Activated naive CD8-positive, alpha-beta T cell treated with anti-CD3 and anti-CD28 coated beads, Interleukin-2, amount 50 U/mL, for 24 hours (primary cell): ENCODE measurements at regions not wholly inside any gene's neighbourhood (a gene's known extent, or its start where the extent isn't known, plus 50 kb on each side); places are given as distances from the start of the nearest gene placed in this dataset.

Source experiments
- ATAC-seq: fragments of 150-1000 bp; cut with Tn5 transposase; one replicate; pipeline ENCODE4 v1.10.0; 2021
- DNase-seq: peaks from one replicate; pipeline ENCODE4 v3.0.0; 2021
- H3K27ac Mint-ChIP-seq: one replicate; pipeline ENCODE4 v1.8.0; 2021; ENCODE audit warnings: mild to moderate bottlenecking, mixed read lengths
- H3K27me3 Mint-ChIP-seq: one replicate; pipeline ENCODE4 v1.8.0; 2021; ENCODE audit warnings: mixed read lengths
- H3K36me3 Mint-ChIP-seq: one replicate; pipeline ENCODE4 v1.8.0; 2021; ENCODE audit warnings: low read depth, mixed read lengths
- H3K4me1 Mint-ChIP-seq: one replicate; pipeline ENCODE4 v1.8.0; 2021; ENCODE audit warnings: mixed read lengths
- H3K4me3 Mint-ChIP-seq: one replicate; pipeline ENCODE4 v1.8.0; 2021; ENCODE audit warnings: mild to moderate bottlenecking, moderate library complexity, mixed read lengths
- H3K9me3 Mint-ChIP-seq: one replicate; pipeline ENCODE4 v1.8.0; 2021; ENCODE audit warnings: mixed read lengths

DNA sequence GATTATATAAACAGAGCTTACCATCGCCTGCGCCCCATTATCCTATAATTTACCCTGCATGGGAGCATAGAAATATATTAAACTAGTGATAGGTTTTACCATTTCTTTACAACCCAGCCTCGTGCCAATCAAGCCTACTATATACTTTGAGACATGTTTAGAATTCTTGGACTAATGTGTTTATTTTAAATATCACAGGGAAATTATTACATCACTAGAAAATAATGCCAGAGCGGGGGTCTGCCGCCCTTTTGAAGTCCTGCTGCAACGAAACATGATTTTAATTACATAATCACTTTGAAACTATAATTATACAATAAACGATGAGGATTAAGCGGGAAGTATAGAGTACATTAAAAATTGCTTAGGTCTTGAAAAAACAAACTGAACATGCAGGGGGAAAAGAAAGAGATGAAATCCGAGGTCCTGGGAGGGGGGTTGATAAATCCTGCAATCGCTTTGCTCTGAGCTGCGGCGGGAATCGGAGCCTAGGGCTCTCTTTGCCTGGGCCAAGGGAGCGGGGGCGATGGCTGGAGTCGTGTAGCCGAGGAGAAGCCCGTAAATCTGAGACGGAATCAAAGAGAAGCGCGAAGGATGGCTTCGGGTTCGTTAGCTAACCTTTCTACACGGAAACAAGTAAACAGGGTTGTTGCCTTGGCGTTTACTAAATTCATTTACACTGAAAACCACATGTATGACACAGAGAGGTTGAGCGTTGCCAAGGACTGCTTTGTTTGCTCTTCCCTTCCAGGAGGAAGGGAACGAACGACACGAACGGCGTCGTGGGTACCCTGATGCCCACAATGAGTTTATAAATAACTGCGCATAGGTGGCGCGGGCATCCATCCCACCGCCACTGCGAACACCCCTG lies 127.6 kb downstream of the TMEM174 start:
- Mint-ChIP-seq H3K4me1 (peaks cover 16% of the 10 kb centered on the region), H3K27ac (no peak overlapping the region), H3K27me3 (peaks cover 89% of the 10 kb centered on the region), H3K9me3 (no peaks in the 10 kb centered on the region), H3K4me3 (no peak overlapping the region), H3K36me3 (peaks cover 1% of the 10 kb centered on the region)
- DNase-seq (no peak), ATAC-seq (no peak)

DNA sequence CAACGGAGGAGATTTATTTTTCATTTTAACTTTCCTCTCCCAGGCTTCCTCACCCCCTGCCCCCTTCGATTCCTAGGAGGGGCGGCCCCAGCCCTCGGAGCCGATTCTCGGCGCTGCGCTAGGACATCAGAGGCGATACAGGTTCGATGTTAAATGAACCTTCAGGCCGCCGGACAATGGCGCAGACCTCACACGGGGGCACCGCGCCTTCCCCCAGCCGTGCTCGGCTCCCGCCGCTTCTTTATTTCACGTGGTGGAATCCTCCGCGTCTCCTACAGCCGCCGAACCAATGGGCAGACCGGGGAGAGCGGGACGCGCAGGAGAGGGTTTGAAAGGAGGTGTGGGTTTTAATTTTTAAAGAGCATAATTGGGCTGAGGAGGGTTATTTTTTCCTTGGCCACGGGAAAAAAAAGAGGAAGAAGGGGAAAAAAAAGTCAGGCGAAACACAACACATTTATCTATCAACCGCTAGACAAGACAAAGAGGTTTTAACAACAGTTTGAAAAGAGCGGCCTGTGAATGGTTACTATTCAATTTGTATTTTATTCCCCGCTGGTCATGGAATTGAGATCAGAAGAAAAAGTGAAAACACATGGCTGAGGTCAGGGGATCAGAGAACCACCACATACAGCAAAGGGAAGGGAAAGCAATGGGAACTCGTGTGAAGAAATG lies 126.8 kb downstream of the TMEM174 start:
- Mint-ChIP-seq H3K4me1 (peaks cover 16% of the 10 kb centered on the region), H3K36me3 (peaks cover 1% of the 10 kb centered on the region), H3K27me3 (peaks cover 89% of the 10 kb centered on the region), H3K9me3 (no peaks in the 10 kb centered on the region), H3K4me3 (no peak overlapping the region), H3K27ac (no peak overlapping the region)
- ATAC-seq, result no peak
- DNase-seq, result no peak

DNA sequence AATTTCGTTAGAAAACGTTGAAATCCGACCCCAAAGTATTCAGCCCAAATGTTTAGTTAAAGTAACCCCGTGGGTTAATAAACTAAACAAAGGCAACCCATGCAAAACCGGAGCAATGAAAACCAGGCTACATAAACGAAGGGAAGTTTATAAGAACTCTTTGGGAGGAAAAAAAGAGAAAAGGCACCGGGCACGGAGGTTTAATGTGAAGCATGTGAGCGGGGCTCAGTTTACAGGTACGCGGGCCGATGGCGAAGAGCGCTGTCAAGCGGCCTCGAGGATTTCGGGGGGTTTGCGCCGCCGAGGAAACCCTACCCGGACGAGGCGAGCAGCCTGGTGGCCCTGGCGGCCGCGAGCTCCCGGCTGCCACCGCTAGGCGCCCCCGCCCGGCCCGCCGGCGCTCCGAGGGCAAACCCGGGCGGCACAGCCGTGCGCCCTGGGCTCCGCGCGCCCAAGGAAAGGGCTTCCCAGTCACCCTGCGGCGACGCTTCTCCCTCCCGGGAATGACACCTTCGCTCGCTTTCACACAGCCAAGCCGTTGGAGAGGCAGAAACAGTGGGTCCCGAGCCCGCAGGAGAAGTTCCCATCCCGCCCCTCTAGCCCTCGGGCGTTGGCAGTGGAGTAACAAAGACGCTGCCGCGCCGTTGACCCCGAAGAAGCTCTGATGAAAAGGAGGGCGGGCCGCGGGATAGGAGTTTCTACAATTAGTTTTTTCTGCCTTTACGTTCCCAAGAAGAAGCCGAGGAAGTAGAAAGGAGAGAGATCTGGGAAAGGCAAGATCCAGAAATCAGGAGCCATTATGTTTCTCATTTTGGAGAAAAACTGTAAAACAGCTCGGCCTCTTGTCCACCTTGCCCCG lies 126.0 kb downstream of the TMEM174 start:
- Mint-ChIP-seq H3K27ac (no peak overlapping the region), H3K4me1 (peaks cover 16% of the 10 kb centered on the region), H3K9me3 (no peaks in the 10 kb centered on the region), H3K36me3 (peaks cover 1% of the 10 kb centered on the region), H3K4me3 (no peak overlapping the region), H3K27me3 (peaks cover 89% of the 10 kb centered on the region)
- ATAC-seq (no peak), DNase-seq (no peak)

DNA sequence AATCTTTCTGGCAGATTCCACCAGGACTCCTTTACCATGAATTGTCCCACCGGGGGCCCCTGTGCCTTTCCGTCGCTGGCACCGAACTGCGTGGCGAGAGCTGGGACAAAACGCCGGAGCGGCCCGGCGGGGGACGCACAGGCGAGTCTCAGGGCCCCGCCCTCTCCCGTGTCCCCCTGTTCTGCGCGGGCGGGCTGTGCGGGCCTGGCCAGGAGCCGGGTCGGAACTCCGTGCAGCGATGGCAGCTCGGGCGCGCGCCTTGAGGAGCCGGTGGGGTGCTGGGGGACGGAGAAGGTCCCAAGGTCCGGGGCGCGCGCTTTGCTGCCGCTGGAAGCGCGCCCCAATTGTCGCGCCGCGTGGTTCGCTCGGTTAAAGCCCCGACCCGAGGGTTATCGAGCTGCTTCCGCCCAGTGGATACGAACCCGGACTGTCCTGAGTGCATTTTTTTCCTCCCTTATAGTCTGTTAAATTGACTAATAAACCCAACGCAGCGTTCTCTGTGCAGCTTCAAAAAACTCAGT lies 125.3 kb downstream of the TMEM174 start:
- H3K4me3 Mint-ChIP-seq, result no peak overlapping the region
- H3K27ac Mint-ChIP-seq, result no peak overlapping the region
- no peak for ATAC-seq
- H3K36me3 Mint-ChIP-seq, result peaks cover 1% of the 10 kb centered on the region
- H3K9me3 Mint-ChIP-seq, result no peaks in the 10 kb centered on the region
- no peak for DNase-seq
- H3K27me3 Mint-ChIP-seq, result peaks cover 84% of the 10 kb centered on the region
- H3K4me1 Mint-ChIP-seq, result peaks cover 16% of the 10 kb centered on the region

DNA sequence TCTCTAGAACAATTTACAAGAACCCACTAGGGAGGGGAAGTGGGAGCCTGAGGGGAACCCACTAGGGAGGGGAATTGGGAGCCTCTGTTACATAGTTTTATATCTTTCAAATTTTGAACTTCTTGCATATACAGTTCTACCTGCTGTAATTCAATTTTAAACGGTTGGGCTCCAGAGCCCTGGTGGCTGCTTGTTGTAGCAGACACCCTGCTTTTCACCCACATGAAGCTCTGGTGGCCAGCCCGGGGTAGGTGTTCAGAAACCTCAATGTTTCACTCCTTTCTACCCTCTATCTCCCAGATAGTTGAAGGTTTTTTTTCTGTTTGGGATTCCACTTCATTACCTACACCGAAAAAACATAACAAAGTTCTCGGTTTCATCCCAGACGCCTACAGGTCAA lies 124.4 kb downstream of the TMEM174 start:
- Mint-ChIP-seq H3K4me1 (peaks cover 13% of the 10 kb centered on the region), H3K4me3 (no peak overlapping the region), H3K27me3 (peaks cover 85% of the 10 kb centered on the region), H3K36me3 (no peaks in the 10 kb centered on the region), H3K27ac (no peak overlapping the region), H3K9me3 (no peaks in the 10 kb centered on the region)
- ATAC-seq, result no peak
- no peak for DNase-seq

DNA sequence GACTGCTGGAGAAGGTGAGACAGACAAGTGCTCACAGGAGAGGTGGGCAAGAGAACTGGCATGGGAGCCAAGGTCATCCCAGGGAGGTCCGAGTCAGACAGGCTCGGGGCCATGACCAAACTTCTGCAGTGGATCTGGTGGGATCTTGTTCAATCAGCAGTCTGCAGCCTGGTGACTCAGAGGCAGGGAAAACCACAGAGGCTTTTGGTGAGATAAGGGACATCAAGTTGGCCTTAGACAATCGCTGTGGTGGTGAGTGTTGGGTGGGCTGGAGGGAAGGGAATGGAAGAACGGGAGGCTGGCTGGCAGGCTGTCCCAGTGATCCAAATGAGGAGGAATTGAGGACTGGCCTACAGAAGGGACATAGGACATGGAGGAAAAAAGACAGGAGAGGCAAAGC lies 123.8 kb downstream of the TMEM174 start:
- H3K36me3 Mint-ChIP-seq, result no peaks in the 10 kb centered on the region
- H3K27ac Mint-ChIP-seq, result no peak overlapping the region
- peaks cover 13% of the 10 kb centered on the region for H3K4me1 Mint-ChIP-seq
- ATAC-seq, result no peak
- peaks cover 84% of the 10 kb centered on the region for H3K27me3 Mint-ChIP-seq
- no peak for DNase-seq
- H3K9me3 Mint-ChIP-seq, result no peaks in the 10 kb centered on the region
- no peak overlapping the region for H3K4me3 Mint-ChIP-seq

DNA sequence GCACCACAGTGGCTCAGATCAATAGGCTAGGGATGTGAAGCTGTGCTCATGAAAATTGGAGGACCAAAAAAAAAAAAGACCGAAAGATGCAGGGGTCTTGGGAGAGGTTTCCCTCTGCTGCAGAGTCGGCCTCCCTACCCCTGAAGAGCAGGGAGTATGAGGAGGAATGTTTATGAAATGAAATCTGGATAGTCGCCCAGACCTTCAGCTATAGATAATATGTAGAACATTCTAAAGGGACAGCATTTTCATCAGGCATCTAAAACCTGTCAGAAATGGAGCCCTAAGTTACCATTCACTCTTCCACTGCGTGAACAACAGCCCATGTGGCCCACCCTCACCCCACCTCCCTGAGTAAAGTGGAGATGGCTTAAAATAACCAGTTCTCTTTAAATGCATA lies 122.9 kb downstream of the TMEM174 start:
- Mint-ChIP-seq H3K4me1 (peaks cover 13% of the 10 kb centered on the region), H3K4me3 (no peak overlapping the region), H3K27ac (no peak overlapping the region), H3K9me3 (no peaks in the 10 kb centered on the region), H3K27me3 (peaks cover 80% of the 10 kb centered on the region), H3K36me3 (no peaks in the 10 kb centered on the region)
- no peak for ATAC-seq
- DNase-seq, result no peak

DNA sequence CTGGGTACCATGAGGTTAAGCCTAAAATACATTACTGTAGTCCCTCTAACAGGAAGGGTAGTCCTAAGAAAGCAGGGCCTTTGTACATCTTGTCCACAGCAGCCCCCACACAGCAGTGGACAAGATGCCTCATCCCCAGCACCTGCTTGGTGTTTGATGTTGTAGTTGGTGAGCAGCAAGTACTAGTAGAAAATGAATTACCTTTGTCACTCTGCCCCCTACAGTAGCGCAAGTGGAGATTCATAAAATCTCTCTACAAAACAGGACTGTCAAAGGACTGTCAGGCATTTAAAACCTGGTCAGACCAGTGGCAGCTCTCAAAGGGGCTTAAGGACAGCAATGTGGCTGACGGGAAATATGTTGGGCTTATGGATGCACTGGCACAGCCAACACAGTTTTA lies 122.5 kb downstream of the TMEM174 start:
- no peak for DNase-seq
- Mint-ChIP-seq H3K36me3 (no peaks in the 10 kb centered on the region), H3K4me3 (no peak overlapping the region), H3K9me3 (no peaks in the 10 kb centered on the region), H3K27me3 (peaks cover 80% of the 10 kb centered on the region), H3K27ac (no peak overlapping the region), H3K4me1 (peaks cover 13% of the 10 kb centered on the region)
- no peak for ATAC-seq

DNA sequence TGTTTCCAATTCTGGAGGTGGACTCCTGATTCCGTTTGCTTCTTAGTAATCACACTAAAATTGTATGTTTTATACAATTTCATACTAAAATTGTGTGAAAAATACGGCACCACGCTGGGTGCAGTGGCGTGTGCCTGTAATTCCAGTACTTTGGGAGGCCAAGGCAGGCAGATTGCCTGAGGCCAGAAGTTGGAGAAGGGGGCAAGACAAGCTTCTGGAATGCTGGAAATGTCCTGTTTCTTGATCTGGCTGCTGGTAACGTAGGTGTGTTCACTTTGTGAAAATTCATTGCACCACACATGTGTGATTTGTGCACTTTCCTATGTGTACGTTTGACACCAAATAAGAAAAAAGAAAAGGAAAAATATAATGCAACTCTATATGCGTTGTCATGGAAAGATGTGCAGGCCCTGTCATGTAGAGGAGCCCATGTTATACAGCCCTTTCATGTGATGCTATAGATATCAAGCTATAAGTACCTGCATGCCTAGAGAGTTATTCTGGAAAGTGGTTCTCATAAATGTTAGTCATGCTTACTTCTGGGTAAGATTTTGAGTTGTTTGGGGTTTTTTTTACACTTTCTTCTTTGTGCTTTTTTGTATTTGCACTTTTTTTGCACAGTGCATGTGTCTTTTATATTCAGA lies 119.9 kb downstream of the TMEM174 start:
- Mint-ChIP-seq H3K9me3 (no peaks in the 10 kb centered on the region), H3K27me3 (peaks cover 76% of the 10 kb centered on the region), H3K4me1 (no peaks in the 10 kb centered on the region), H3K36me3 (no peaks in the 10 kb centered on the region), H3K27ac (no peak overlapping the region), H3K4me3 (no peak overlapping the region)
- no peak for ATAC-seq
- DNase-seq, result no peak

DNA sequence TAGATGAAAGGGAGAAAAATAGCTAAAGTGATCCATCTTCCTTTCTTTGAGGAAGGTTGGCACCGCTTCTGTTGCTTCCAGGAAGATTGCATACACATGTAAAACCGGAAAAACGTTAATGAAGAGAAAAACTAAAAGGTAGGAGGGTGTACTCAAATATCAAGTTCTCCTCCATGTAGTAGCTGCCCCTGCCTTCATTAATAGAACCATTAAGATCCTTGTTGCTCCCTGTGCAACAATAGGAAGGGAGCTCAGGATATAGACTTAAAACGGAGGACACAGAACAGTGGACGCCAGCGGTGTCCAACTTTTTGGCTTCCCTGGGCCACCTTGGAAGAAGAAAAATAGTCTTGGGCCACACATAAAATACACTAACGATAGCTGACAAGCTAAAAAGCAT lies 118.9 kb downstream of the TMEM174 start:
- Mint-ChIP-seq H3K4me1 (no peaks in the 10 kb centered on the region), H3K36me3 (no peaks in the 10 kb centered on the region), H3K9me3 (peaks cover 3% of the 10 kb centered on the region), H3K27me3 (peaks cover 66% of the 10 kb centered on the region), H3K27ac (no peak overlapping the region), H3K4me3 (no peak overlapping the region)
- no peak for DNase-seq
- no peak for ATAC-seq

DNA sequence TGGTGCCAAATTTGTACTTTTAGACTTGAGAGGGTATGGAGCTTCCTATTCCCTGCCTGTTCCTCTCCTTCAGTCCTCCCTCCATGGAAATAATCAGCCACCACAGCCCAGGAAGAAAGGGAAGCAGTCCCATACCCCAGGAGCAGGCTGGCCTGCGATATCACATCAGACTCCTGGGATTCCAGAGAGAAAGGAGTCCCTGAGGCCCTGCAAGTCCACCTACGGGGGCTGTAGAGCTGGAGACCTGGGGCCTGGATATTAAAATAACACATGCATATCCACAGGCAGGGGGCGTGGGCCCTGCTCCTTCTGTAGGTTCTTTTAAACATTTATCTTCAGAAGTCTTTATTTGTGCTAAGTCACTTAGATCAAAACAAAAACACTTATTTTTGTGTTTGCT lies 117.2 kb downstream of the TMEM174 start:
- DNase-seq (no peak), ATAC-seq (no peak)
- H3K4me1 Mint-ChIP-seq, result no peaks in the 10 kb centered on the region
- no peak overlapping the region for H3K27ac Mint-ChIP-seq
- peaks cover 3% of the 10 kb centered on the region for H3K9me3 Mint-ChIP-seq
- no peaks in the 10 kb centered on the region for H3K36me3 Mint-ChIP-seq
- no peak overlapping the region for H3K4me3 Mint-ChIP-seq
- H3K27me3 Mint-ChIP-seq, result peaks cover 51% of the 10 kb centered on the region

DNA sequence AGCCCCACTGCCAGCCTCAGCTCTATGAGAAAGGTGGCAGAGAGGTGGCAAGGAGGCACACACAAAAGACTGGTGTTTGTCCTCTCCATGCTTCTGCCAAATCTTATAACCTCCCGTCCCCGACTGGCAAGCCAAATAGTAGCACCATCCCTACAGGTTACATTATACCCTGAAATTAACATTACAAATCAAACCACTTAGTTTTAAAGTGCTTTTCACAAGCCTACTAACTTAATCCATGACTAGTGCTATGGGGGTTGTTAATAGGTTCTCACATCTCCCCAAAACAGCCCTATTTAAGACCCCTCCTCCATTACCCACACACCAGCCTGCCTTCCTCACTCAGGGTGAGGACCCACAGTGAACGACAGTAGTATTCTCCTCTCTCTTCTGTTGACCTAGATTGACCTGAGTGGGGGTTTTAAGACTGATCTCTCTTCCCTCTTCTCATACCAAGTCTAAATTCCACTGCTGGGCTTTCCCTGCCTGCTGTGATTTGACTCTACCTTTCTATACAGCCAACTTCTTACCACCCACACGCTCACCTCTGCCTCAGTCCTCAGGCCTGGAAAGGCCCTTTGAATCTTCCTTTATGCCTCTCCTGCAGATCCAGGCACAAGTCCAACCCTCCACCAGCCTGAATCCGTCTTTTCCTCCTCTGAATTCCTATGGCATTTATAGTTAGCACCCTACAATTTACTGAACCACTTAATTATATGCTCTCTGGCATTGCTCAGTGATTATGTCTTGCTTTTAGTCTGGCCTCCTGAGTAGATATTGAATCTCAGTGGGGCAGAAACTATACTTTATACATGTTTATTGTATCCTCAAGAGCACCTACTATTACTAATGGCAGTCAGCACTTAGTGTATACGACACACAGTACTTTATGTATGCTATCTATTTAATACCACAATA lies 116.1 kb downstream of the TMEM174 start:
- Mint-ChIP-seq H3K36me3 (no peaks in the 10 kb centered on the region), H3K27ac (no peak overlapping the region), H3K9me3 (peaks cover 3% of the 10 kb centered on the region), H3K27me3 (peaks cover 41% of the 10 kb centered on the region), H3K4me3 (no peak overlapping the region), H3K4me1 (no peaks in the 10 kb centered on the region)
- DNase-seq (no peak), ATAC-seq (no peak)

DNA sequence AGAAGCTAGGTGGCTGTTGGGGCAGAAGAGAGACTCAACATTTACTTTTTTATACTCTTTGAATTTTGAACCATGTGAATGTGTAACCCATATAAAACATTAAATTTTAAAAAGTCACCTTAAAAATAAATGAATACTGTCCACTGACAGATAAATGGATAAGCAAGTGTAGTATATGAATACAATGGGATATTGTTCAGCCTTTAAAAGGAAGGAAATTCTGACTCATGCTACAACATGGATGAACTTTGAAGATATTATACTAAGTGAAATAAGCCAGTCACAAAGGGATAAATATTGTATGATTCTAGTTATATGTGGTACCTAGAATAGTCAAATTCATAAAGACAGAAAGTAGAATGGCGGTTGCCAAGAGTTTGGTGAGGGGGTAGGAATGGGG lies 113.9 kb downstream of the TMEM174 start:
- Mint-ChIP-seq H3K4me3 (no peak overlapping the region), H3K4me1 (no peaks in the 10 kb centered on the region), H3K9me3 (peaks cover 3% of the 10 kb centered on the region), H3K27me3 (peaks cover 39% of the 10 kb centered on the region), H3K27ac (no peak overlapping the region), H3K36me3 (no peaks in the 10 kb centered on the region)
- DNase-seq (no peak), ATAC-seq (no peak)
